Suppressor macrophage treated with lipopolysaccharide for 4 hours (primary cell): ENCODE measurements at regions not wholly inside any gene's neighbourhood (a gene's known extent, or its start where the extent isn't known, plus 50 kb on each side); places are given as distances from the start of the nearest gene placed in this dataset.
A peak's percentile ranks its signal among the peaks of the same experiment; 100 is the strongest.

Source experiments
- DNase-seq: peaks from one replicate; pipeline ENCODE4 v3.0.0-alpha.2; 2020

- no peak for DNase-seq
These were observed 353.6 kb downstream of the MTX2 start for GRCh38 chr2:176622792-176623191.

- DNase-seq, result no peak
These were observed 357.6 kb downstream of the MTX2 start for GRCh38 chr2:176626796-176627195.

DNA sequence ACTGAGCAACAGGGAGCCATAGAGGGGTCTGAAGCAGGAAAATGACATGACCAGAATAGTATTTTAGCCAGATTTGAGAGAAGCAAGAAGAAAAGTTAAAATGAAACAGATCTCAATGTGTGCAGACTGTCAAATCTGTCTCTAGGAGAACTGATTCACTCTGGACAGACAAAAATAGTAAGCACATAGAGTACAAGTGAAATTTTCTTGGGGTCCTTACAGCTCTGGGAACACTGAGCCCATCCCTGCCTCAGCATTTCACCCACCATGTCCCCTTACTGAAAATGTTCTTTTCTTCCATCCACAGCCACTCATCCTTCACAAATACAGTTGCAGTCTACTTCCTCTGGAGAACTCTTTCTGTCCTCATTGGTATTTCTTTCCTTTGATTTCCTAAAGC is 359.2 kb downstream of the MTX2 start:
- no peak for DNase-seq

DNA sequence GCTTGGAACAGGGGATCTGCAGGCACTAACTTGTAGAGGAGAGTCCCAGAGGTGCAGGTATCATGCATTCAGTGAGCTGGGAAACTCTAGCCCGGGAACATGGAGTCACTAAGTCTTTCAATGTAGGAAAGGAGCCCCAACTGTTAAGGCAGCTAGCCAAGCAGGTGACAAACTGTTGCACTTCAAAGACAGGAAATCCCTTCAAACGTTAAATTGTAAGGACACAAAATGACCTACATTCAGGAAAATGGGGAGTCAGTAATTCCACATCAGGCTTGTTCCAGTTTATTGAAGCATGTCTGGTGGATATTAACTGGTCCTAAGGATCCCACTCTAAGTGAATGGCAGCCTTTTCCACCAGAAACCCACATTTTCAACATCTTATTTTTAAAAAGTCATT is 364.5 kb downstream of the MTX2 start:
- DNase-seq, result no peak

DNA sequence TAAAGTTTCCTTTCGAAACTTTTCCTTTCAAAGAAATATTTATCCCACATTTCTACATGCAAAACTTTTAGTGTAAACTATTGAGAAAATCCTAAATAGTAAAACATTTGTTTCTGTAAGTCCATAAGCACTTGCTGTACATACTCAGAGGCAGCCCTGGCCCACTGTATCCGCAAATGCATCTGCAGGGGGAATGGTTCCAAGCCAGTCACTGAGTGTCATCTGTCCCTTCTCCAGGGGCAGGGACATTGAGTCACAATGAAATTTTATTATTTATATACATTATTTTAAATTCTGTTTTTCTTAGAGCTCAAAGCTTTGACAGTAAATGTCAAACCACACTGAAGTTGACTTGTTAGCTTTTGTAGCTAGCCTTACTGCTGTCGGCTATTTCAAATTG is 367.2 kb downstream of the MTX2 start:
- DNase-seq, result no peak

- peak; percentile 1 for DNase-seq
These were observed 367.9 kb downstream of the MTX2 start for GRCh38 chr2:176637142-176637485.

- DNase-seq, result peak; percentile 28
These were observed 368.4 kb downstream of the MTX2 start for GRCh38 chr2:176637486-176638166.

- DNase-seq, result peak; percentile 54
These were observed 369.1 kb downstream of the MTX2 start for GRCh38 chr2:176638167-176639015.

DNA sequence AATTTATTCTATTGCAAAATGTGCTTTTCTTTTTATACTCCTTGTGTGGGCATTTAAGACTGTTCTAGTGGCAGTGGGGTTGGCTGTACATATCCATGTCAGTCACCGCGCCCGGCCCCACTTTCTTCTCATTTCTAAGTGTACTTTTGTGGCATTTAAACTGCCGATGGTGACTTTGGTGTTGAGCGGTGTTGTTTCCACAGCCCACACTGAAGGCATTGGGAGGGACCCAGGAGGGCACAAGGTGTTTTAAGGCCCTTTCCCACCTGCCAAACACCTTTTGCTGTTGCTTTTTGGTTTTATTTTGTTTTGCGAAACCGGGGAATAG is 369.7 kb downstream of the MTX2 start:
- no peak for DNase-seq

- no peak for DNase-seq
These were observed 370.4 kb downstream of the MTX2 start for GRCh38 chr2:176639671-176640070.

DNA sequence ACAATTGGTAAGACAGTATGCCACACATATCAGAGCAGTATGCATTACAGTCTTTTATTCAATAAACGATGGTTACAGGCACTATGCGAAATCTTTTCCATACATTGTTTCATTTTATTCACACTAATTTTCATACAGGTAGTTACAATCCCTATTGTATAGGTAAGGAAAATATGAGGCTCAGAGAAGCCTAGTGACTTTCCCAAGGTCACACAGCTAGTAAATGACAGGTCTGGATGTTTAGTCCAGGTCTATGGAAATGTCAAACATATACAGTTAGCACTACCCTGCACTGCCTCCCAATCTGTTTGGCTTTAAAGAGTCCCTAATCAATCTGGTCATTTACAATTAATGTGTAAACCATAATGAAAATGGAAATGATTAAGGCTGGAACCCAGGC is 372.2 kb downstream of the MTX2 start:
- no peak for DNase-seq

- no peak for DNase-seq
These were observed 372.8 kb downstream of the MTX2 start for GRCh38 chr2:176642074-176642473.

DNA sequence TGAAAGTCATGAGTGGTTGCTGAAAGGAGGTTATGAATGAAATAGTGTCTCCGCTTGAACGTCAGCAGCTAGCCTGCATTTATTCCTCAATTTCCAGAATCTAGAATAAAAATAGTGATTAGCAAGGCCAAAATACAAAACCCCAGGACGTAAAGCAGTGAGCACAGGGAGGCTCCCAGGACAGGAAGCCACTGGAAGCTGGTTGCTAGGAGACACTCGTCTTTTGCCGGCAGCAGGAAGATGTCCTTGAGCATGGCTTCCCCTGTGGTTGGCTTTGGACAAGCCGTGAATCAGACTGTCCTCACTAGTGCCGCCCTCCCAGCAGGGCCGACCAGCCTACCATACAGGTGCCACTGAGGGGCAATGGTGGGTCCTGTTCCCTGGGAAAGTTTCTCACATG is 374.4 kb downstream of the MTX2 start:
- no peak for DNase-seq

- no peak for DNase-seq
These were observed 376.3 kb downstream of the MTX2 start for GRCh38 chr2:176645494-176645893.

DNA sequence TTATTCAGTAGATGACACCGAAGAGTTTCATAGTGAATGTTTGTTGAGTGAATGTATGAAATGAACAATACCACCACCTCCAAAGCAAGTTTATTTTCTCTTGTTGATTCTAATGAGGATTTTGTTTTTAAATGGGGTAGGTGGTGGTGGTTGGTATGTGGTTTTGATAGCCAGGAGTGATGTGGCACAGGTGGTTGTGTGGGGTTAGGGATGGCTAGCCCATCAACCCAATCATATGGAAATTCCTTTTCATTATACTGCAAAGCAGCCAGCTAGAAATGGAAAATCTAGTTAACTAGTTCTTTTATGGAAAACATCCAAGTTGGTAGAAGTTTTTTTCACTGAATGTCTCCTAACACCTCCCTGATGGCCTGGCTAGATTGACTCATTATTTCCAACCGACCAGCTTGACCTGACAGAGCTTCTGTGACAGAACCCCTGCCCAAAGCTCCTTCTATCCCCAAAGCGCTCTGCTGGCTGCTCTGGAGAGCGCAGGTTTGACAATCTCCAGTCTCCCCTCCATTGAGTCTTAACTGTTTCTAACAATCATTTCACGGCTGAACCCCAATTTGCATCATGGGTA is 376.9 kb downstream of the MTX2 start:
- DNase-seq, result no peak

- DNase-seq, result no peak
These were observed 378.3 kb downstream of the MTX2 start for GRCh38 chr2:176647325-176648165.

DNA sequence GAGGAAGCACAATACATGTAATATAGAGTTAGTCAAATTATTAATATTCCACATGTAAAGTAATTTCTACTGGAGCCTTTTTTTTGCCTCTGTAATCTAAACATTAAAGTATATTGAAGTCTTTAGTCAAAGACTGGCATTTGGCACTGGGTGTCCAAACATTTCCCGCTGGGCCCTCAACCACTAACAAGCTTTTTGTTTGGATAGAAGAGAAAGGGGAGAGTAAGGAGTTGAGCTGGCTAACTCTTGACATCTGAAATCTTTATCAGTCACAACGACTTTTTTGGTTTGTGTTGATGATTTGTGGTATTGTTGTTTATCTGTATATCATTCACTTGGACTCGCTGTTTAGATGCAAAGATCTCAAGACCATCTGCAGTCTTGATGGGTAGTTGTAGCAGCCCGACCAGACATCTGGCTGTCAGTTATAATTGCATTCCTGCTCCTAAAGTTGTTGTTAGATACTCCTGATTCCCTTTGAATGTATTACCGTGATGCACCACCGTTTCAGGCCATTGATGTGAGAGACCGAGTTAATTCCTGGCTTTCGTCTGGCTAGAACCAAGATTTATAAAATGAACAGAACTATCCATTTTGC is 379.6 kb downstream of the MTX2 start:
- no peak for DNase-seq

DNA sequence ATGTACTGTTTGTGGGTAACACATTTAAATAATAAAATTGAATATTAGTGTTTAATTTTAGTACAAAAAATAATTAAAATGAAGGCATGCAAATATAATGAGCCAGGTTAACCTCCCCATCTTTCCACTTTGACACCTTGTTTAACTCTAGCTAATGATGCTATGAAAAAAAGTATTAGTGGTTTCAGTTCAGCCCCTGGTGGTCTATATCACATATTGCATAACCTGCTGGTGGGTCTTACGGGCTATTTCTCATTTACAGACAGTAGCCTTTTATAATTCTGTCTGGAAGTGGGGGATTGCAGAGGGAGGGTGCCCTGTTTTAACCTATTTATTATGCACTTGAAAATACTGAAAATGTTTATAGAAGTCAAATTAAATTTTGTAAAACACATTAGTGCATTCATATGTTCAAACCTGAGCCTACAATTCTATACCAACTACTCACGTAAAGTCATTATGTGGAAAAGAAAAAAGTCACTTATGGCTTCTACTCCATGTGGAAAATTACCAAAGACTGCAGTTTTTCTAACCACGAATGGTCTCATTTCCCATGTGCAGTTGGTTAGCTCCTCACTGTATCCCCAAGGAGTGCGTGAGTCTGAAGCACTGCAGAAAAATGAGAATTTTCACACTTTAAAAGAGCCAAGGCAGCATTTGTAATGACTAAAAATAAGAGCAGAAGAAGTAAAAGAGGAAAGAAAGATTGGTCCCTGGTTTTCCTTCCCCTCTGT is 381.0 kb downstream of the MTX2 start:
- DNase-seq, result no peak

DNA sequence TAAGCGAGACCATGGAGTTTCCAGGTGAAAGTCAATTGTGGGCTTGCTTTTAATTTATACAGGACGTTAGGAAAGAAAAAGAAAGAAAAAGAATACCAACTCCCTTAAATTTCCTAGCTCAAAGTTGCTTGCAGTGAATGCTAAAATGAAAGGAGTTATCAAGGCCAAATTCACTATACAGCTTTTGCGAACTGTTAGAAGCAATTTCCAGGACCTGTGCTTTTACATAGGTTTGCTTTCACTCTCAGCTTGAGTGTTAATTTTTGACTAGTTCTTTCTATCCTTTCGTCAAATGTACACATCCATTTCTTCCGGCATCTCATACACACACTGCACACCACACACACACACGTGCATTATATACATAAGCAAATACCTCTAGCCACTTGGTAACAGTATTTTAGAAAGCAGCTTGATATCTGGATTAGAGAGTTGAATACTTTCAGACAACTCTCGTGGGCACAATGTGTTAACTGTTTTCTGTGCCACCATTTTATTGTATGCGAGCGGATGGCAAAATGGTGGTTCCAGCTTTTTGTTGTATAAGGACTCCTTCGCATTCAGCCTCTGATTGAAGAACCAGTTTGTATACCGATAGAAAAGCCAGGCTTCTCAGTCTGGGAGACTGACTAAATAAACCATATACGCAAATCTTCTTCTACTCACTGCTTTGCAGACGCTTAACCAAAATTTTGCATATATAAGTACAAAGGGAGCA is 381.8 kb downstream of the MTX2 start:
- DNase-seq, result no peak

DNA sequence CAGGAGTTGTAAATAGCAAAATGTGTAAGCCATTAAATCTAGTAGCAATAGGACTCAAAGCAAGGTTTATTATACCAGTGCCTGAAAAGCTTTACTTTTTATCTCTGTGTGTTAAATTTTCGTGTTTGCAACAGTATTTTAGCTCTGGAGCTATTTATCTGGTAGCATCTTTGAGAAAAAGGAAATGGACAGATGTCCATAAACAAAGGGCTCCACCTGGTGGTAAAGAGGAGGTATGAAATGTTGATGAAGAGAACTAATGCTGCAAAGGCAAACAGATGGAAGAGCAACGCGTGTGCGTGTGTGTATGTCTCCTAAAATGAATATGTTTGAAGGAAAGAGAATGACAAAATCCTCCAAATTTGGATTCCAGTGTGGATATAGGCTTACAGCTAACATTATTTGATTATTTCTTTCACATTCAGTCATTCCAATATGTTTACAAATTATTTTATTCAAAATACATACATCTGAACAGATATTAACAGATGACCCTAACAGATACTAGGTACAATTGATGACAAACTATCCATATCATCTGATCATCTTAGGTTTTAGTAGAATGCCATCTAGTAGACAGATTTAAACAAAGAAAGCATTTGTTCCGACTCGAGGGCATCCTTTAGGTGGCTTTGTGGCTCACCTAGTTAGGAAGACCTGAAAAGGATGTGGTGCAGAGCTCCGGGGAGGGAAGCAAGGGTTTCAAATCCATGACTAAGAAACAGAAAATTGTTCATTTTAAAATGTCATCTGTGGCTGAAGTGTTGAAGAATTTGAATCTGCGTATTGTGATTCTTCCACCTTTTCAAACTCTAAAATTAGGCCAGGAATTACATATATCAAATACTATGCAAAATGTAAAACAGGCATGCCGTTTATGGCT is 383.3 kb downstream of the MTX2 start:
- peak; percentile 70 for DNase-seq
